ENCODE measurements at regions not wholly inside any gene's neighbourhood (a gene's known extent, or its start where the extent isn't known, plus 50 kb on each side); places are given as distances from the start of the nearest gene placed in this dataset.

DNA sequence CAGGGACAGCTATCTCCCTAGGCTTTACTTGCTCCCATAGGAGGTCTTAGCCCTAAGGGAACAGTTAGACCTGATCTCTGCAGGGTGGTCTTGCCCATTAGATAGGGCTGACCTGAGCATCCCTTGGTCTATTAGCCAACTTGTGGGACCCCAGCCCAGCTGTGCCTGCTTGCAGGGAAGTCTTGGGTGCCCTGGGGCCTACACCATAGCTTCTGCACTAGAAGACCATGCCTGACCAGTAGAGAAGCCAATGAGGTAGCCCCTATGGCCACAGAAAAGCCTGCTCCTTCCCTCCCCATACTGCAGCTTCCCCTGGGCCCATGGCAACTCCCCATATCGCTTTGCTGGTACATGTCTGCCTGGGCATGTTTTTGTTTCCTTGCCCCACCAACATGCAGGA lies 1049.1 kb downstream of the TRHDE start (continued):
- TF ChIP-seq, protein P1, sequence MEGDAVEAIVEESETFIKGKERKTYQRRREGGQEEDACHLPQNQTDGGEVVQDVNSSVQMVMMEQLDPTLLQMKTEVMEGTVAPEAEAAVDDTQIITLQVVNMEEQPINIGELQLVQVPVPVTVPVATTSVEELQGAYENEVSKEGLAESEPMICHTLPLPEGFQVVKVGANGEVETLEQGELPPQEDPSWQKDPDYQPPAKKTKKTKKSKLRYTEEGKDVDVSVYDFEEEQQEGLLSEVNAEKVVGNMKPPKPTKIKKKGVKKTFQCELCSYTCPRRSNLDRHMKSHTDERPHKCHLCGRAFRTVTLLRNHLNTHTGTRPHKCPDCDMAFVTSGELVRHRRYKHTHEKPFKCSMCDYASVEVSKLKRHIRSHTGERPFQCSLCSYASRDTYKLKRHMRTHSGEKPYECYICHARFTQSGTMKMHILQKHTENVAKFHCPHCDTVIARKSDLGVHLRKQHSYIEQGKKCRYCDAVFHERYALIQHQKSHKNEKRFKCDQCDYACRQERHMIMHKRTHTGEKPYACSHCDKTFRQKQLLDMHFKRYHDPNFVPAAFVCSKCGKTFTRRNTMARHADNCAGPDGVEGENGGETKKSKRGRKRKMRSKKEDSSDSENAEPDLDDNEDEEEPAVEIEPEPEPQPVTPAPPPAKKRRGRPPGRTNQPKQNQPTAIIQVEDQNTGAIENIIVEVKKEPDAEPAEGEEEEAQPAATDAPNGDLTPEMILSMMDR (conservative IDR thresholded peaks at IDR 0.05; ENCODE audit: low read depth in 2 of 2): no peak
- TF ChIP-seq, protein P2, sequence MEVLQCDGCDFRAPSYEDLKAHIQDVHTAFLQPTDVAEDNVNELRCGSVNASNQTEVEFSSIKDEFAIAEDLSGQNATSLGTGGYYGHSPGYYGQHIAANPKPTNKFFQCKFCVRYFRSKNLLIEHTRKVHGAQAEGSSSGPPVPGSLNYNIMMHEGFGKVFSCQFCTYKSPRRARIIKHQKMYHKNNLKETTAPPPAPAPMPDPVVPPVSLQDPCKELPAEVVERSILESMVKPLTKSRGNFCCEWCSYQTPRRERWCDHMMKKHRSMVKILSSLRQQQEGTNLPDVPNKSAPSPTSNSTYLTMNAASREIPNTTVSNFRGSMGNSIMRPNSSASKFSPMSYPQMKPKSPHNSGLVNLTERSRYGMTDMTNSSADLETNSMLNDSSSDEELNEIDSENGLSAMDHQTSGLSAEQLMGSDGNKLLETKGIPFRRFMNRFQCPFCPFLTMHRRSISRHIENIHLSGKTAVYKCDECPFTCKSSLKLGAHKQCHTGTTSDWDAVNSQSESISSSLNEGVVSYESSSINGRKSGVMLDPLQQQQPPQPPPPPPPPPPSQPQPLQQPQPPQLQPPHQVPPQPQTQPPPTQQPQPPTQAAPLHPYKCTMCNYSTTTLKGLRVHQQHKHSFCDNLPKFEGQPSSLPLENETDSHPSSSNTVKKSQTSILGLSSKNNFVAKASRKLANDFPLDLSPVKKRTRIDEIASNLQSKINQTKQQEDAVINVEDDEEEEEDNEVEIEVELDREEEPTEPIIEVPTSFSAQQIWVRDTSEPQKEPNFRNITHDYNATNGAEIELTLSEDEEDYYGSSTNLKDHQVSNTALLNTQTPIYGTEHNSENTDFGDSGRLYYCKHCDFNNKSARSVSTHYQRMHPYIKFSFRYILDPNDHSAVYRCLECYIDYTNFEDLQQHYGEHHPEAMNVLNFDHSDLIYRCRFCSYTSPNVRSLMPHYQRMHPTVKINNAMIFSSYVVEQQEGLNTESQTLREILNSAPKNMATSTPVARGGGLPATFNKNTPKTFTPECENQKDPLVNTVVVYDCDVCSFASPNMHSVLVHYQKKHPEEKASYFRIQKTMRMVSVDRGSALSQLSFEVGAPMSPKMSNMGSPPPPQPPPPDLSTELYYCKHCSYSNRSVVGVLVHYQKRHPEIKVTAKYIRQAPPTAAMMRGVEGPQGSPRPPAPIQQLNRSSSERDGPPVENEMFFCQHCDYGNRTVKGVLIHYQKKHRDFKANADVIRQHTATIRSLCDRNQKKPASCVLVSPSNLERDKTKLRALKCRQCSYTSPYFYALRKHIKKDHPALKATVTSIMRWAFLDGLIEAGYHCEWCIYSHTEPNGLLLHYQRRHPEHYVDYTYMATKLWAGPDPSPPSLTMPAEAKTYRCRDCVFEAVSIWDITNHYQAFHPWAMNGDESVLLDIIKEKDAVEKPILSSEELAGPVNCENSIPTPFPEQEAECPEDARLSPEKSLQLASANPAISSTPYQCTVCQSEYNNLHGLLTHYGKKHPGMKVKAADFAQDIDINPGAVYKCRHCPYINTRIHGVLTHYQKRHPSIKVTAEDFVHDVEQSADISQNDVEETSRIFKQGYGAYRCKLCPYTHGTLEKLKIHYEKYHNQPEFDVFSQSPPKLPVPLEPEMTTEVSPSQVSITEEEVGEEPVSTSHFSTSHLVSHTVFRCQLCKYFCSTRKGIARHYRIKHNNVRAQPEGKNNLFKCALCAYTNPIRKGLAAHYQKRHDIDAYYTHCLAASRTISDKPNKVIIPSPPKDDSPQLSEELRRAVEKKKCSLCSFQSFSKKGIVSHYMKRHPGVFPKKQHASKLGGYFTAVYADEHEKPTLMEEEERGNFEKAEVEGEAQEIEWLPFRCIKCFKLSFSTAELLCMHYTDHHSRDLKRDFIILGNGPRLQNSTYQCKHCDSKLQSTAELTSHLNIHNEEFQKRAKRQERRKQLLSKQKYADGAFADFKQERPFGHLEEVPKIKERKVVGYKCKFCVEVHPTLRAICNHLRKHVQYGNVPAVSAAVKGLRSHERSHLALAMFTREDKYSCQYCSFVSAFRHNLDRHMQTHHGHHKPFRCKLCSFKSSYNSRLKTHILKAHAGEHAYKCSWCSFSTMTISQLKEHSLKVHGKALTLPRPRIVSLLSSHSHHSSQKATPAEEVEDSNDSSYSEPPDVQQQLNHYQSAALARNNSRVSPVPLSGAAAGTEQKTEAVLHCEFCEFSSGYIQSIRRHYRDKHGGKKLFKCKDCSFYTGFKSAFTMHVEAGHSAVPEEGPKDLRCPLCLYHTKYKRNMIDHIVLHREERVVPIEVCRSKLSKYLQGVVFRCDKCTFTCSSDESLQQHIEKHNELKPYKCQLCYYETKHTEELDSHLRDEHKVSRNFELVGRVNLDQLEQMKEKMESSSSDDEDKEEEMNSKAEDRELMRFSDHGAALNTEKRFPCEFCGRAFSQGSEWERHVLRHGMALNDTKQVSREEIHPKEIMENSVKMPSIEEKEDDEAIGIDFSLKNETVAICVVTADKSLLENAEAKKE (CRISPR knock-in tag; IDR thresholded peaks at IDR 0.05): no peak
- TF ChIP-seq EZH2 (IDR thresholded peaks at IDR 0.05; ENCODE audit: low read depth, unreplicated experiment) (no peak), JUNB (IDR thresholded peaks at IDR 0.05; ENCODE audit: unreplicated experiment) (no peak), POLR2AphosphoS5 (IDR thresholded peaks at IDR 0.05; ENCODE audit: low read depth) (no peak), ZNF114 (CRISPR knock-in tag; IDR thresholded peaks at IDR 0.05) (no peak)

DNA sequence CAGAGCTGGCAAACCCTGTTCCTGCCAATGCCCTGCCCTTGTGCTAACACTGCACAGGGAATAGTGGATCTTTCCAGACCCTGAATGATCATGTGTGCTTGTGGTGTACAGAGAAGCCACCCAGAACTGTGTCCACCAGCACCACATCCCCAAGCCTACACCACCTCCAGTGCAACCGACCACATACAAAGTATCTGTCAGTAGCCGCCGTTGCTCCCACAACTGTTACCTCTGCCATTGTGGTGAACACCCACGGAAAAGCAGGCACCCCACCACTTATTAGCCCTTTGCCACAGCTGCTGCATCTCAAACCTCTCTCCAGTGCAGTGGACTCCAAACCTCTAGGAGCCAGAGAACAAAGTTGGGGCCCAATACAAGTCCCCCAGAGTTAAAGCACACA lies 1049.6 kb downstream of the TRHDE start:
- H3K36me3 ChIP-seq (ENCODE audit: insufficient read depth): no peaks in the 10 kb centered on the region
- H3K4me1 Mint-ChIP-seq: no peaks in the 10 kb centered on the region
- no peaks in the 10 kb centered on the region for H3K79me2 ChIP-seq (replicated peaks; ENCODE audit: insufficient read depth)
- no peak overlapping the region for H3K4me3 Mint-ChIP-seq
- no peak overlapping the region for H3K27ac ChIP-seq (ENCODE audit: low read depth)
- H3K36me3 Mint-ChIP-seq (ENCODE audit: low read depth): peaks cover 27% of the 10 kb centered on the region
- H3K27ac Mint-ChIP-seq: no peak overlapping the region
- no peak overlapping the region for H2AFZ ChIP-seq
- peaks cover 28% of the 10 kb centered on the region for H3K9me3 Mint-ChIP-seq
- H3K27me3 Mint-ChIP-seq (ENCODE audit: insufficient read depth, low read depth, poor library complexity): no peaks in the 10 kb centered on the region
- H3K27me3 ChIP-seq (ENCODE audit: insufficient read depth): no peaks in the 10 kb centered on the region
- H3K4me3 ChIP-seq: no peak overlapping the region
- H3K4me2 ChIP-seq: no peak overlapping the region
- H3F3A ChIP-seq (replicated peaks; ENCODE audit: low read depth): no peaks in the 10 kb centered on the region
- 0 out of 2 replicates have a peak, but pooled peaks cover 3% of the 10 kb centered on the region for H3K9me2 ChIP-seq (ENCODE audit: insufficient read depth)
- H4K20me1 ChIP-seq (replicated peaks; ENCODE audit: insufficient read depth): no peaks in the 10 kb centered on the region
- H3K4me1 ChIP-seq (ENCODE audit: insufficient read depth): no peaks in the 10 kb centered on the region
- no peak for DNase-seq (ENCODE audit: low spot score)
- ATAC-seq: no peak
- TF ChIP-seq EZH2phosphoT487 (IDR thresholded peaks at IDR 0.05; ENCODE audit: unreplicated experiment) (no peak), JUNB (IDR thresholded peaks at IDR 0.05; ENCODE audit: unreplicated experiment) (no peak), STAT1 (IDR thresholded peaks at IDR 0.05; ENCODE audit: unreplicated experiment) (no peak), NANOG (IDR thresholded peaks at IDR 0.05; ENCODE audit: borderline replicate concordance) (no peak)
- TF ChIP-seq, protein P3, sequence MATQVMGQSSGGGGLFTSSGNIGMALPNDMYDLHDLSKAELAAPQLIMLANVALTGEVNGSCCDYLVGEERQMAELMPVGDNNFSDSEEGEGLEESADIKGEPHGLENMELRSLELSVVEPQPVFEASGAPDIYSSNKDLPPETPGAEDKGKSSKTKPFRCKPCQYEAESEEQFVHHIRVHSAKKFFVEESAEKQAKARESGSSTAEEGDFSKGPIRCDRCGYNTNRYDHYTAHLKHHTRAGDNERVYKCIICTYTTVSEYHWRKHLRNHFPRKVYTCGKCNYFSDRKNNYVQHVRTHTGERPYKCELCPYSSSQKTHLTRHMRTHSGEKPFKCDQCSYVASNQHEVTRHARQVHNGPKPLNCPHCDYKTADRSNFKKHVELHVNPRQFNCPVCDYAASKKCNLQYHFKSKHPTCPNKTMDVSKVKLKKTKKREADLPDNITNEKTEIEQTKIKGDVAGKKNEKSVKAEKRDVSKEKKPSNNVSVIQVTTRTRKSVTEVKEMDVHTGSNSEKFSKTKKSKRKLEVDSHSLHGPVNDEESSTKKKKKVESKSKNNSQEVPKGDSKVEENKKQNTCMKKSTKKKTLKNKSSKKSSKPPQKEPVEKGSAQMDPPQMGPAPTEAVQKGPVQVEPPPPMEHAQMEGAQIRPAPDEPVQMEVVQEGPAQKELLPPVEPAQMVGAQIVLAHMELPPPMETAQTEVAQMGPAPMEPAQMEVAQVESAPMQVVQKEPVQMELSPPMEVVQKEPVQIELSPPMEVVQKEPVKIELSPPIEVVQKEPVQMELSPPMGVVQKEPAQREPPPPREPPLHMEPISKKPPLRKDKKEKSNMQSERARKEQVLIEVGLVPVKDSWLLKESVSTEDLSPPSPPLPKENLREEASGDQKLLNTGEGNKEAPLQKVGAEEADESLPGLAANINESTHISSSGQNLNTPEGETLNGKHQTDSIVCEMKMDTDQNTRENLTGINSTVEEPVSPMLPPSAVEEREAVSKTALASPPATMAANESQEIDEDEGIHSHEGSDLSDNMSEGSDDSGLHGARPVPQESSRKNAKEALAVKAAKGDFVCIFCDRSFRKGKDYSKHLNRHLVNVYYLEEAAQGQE (IDR thresholded peaks at IDR 0.05; ENCODE audit: unreplicated experiment): no peak

All from GM23338 (cell line).